Mucosa of descending colon (tissue), 3 donors: ENCODE measurements at regions not wholly inside any gene's neighbourhood (a gene's known extent, or its start where the extent isn't known, plus 50 kb on each side); places are given as distances from the start of the nearest gene placed in this dataset.

Experiments used
- ATAC-seq: fragments of 200-7000 bp; cut with Tn5 transposase; one replicate; pipeline ENCODE4 v1.9.1; 2020; ENCODE audit warnings: mild to moderate bottlenecking, moderate library complexity
- DNase-seq, 3 donors: peaks; one replicate each; pipeline ENCODE4 v3.0.0-alpha.2; 2020
- H3K36me3 ChIP-seq: fragments of 200-600 bp; one replicate; pipeline ENCODE4 v1.8.0; 2021; ENCODE audit warnings: low read depth, mild to moderate bottlenecking
- H3K4me1 ChIP-seq: fragments of 200-600 bp; one replicate; pipeline ENCODE4 v1.8.0; 2021; ENCODE audit warnings: low read depth, mild to moderate bottlenecking
- H3K4me3 ChIP-seq: fragments of 200-600 bp; one replicate; pipeline ENCODE4 v1.8.0; 2021; ENCODE audit warnings: mild to moderate bottlenecking
- H3K9me3 ChIP-seq: fragments of 200-600 bp; one replicate; pipeline ENCODE4 v1.8.0; 2021; ENCODE audit warnings: mild to moderate bottlenecking
- intact Hi-C, 2 donors: fragments of 100-400 bp; cut with DNase I in 1 of 2; cut with micrococcal nuclease in 1 of 2; formaldehyde crosslinking; loops; one replicate each; pipeline versions ENCODE4 v1.11.0 to v1.11.1; 2022; cut with DNase I, micrococcal nuclease
- TF ChIP-seq, protein P1 (sequence below): fragments of 200-600 bp; IDR thresholded peaks from one replicate; pipeline ENCODE4 v1.8.0; 2022; ENCODE audit warnings: antibody characterized with exemption, mild to moderate bottlenecking
- donor health status: DM: no; HTN: no; CAD: no; lungs with moderate emphysema.
- donor health status: DM: no; HTN: no; CAD: no.
- donor health status: DM: no; HTN: yes; CAD: no.

- H3K9me3 ChIP-seq: peaks cover 30% of the 10 kb centered on the region
- no peaks in the 10 kb centered on the region for H3K36me3 ChIP-seq
- ATAC-seq (no peak), DNase-seq (no peak)
- TF ChIP-seq, protein P1, sequence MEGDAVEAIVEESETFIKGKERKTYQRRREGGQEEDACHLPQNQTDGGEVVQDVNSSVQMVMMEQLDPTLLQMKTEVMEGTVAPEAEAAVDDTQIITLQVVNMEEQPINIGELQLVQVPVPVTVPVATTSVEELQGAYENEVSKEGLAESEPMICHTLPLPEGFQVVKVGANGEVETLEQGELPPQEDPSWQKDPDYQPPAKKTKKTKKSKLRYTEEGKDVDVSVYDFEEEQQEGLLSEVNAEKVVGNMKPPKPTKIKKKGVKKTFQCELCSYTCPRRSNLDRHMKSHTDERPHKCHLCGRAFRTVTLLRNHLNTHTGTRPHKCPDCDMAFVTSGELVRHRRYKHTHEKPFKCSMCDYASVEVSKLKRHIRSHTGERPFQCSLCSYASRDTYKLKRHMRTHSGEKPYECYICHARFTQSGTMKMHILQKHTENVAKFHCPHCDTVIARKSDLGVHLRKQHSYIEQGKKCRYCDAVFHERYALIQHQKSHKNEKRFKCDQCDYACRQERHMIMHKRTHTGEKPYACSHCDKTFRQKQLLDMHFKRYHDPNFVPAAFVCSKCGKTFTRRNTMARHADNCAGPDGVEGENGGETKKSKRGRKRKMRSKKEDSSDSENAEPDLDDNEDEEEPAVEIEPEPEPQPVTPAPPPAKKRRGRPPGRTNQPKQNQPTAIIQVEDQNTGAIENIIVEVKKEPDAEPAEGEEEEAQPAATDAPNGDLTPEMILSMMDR: no peak
- H3K4me3 ChIP-seq: no peak overlapping the region
- intact Hi-C loops: no loop called here
- no peaks in the 10 kb centered on the region for H3K4me1 ChIP-seq
Observed at GRCh38 chr13:84265257-84265764, 383.0 kb upstream of the SLITRK1 start.

DNA sequence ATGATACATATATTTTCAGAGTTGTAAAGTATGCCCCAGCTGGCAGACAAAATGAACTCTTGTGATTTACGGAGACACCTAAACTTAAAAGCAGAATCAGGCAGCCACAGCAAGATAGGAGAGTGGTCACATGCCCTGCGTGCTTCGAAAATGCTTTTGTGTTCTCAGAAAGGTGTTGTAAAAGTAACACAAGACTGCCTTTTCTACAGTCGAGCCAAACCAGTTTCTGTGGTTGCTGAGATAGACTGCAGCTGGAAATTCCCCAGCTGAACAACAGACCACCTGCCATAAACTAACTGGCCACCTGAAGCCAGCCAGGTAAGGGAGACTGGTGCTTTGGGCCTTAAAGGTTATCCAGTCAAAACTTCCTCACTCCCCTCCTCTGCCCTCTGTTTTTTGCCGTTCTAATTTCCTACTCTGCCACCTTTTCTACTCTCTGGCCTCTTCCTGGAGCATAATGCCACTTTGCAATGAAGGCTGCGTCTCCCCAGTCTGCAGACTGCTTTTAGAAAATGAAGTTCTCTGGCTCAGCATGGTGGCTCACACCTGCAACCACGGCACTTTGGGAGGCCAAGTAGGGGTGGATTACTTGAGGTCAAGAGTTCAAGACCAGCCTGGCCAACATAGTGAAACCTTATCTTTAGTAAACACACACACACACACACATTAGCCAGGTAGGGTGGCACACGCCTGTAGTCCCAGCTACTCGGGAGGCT, 381.2 kb upstream of the SLITRK1 start:
- intact Hi-C loops: no loop called here
- DNase-seq: no peak

DNA sequence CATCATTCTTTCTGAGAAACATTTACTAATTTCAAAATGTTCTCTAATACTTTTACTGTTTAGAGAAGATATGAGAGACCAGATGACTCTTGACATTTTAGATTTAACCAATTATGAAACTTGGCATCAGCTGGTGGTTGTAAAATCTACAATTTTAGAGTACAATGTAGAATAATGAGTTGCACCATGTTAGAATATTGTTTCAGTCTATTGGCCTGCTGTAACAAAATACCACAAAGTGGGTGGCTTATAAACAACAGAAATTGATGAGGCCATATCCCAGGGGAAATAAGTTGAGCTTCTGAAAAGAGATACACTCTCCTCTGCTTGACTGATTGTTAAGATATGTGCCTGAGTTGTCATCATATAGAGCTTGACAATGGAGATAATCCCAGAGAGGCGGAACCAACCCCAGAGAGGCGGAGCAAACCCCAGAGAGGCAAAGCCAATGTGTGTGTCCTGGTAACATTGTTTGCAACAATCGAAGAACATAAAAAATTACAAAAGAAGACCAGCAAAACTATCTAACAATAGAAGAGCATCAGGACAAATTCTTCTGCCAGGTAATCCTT, 373.0 kb upstream of the SLITRK1 start:
- H3K36me3 ChIP-seq: no peaks in the 10 kb centered on the region
- TF ChIP-seq, protein P1: no peak
- intact Hi-C loops: no loop called here
- no peaks in the 10 kb centered on the region for H3K4me1 ChIP-seq
- ATAC-seq (no peak), DNase-seq (no peak)
- peaks cover 31% of the 10 kb centered on the region for H3K9me3 ChIP-seq
- H3K4me3 ChIP-seq: no peak overlapping the region

More for the DNA sequence above, 381.2 kb upstream of the SLITRK1 start:
- TF ChIP-seq, protein P1: no peak
- Histone ChIP-seq H3K4me3 (no peak overlapping the region), H3K4me1 (no peaks in the 10 kb centered on the region), H3K9me3 (peaks cover 30% of the 10 kb centered on the region), H3K36me3 (no peaks in the 10 kb centered on the region)
- ATAC-seq: no peak

GRCh38 chr13:84249463-84249862, 367.2 kb upstream of the SLITRK1 start:
- Histone ChIP-seq H3K36me3 (no peaks in the 10 kb centered on the region), H3K9me3 (peaks cover 33% of the 10 kb centered on the region), H3K4me3 (no peak overlapping the region), H3K4me1 (no peaks in the 10 kb centered on the region)
- ATAC-seq: no peak
- intact Hi-C loops: no loop called here
- TF ChIP-seq, protein P1: no peak
- no peak for DNase-seq

- no peak overlapping the region for H3K4me3 ChIP-seq
- DNase-seq (no peak), ATAC-seq (no peak)
- H3K36me3 ChIP-seq: no peaks in the 10 kb centered on the region
- H3K9me3 ChIP-seq: peaks cover 15% of the 10 kb centered on the region
- TF ChIP-seq, protein P1: no peak
- intact Hi-C loops: no loop called here
- H3K4me1 ChIP-seq: no peaks in the 10 kb centered on the region
Observed at GRCh38 chr13:84243340-84243739, 361.1 kb upstream of the SLITRK1 start.
